SK-N-SH (cell line): ENCODE measurements at regions not wholly inside any gene's neighbourhood (a gene's known extent, or its start where the extent isn't known, plus 50 kb on each side); places are given as distances from the start of the nearest gene placed in this dataset.

Source experiments
- CTCF ChIP-seq: fragments of 200-600 bp; sonication (generic); IDR thresholded peaks from 2 replicates; pipeline ENCODE4 v1.6.1; 2017; ENCODE audit warnings: antibody characterized with exemption, mild to moderate bottlenecking, moderate library complexity
- MAX ChIP-seq: IDR thresholded peaks from 2 replicates; pipeline ENCODE4 v1.4.0; 2012; ENCODE audit warnings: low read depth
- YY1 ChIP-seq: IDR thresholded peaks from 2 replicates; pipeline ENCODE4 v1.4.0; 2012; ENCODE audit warnings: low read depth, mild to moderate bottlenecking

- TF ChIP-seq YY1: no peak
- no peak for TF ChIP-seq MAX
- no peak for TF ChIP-seq CTCF
Observed at GRCh38 chr2:8421658-8422449, 260.0 kb upstream of the ID2 start.
